K562 (cell line): ENCODE measurements at regions not wholly inside any gene's neighbourhood (a gene's known extent, or its start where the extent isn't known, plus 50 kb on each side); places are given as distances from the start of the nearest gene placed in this dataset.

Source experiments
- E2F1 ChIP-seq: sonication (generic); formaldehyde crosslinking; IDR thresholded peaks from 2 replicates; pipeline ENCODE4 v1.8.1; 2023; ENCODE audit warnings: mild to moderate bottlenecking, missing genetic modification reagents, moderate library complexity
- EGR1 ChIP-seq: fragments of 450-650 bp; conservative IDR thresholded peaks from 2 replicates; pipeline ENCODE4 v1.6.1; 2017; ENCODE audit warnings: mild to moderate bottlenecking
- PHB2 ChIP-seq: fragments of 450-650 bp; IDR thresholded peaks from 2 replicates; pipeline ENCODE4 v1.6.1; 2017; ENCODE audit warnings: low read depth
- SRSF3 ChIP-seq: fragments of 200-400 bp; formaldehyde crosslinking; IDR thresholded peaks from 2 replicates; pipeline ENCODE4 v1.6.1; 2016; ENCODE audit warnings: mild to moderate bottlenecking, low read length, moderate library complexity; ENCODE audit not compliant: insufficient read depth
- STAT5A ChIP-seq: IDR thresholded peaks from 2 replicates; pipeline ENCODE4 v1.6.1; 2012; ENCODE audit warnings: low read length, inconsistent platforms, borderline replicate concordance
- ZBTB40 ChIP-seq, 2 experiments: fragments of 450-650 bp in 1 of 2; sonication (generic) in 1 of 2; formaldehyde crosslinking in 1 of 2; IDR thresholded peaks; 2 replicates each; pipeline versions ENCODE4 v1.7.1 to v1.9.0; 2016 to 2022; ENCODE audit warnings: inconsistent platforms in 1 of 2, mild to moderate bottlenecking in 1 of 2, missing genetic modification reagents in 1 of 2
- ZNF780A ChIP-seq: fragments of 250-450 bp; sonication (Bioruptor Pico); IDR thresholded peaks from 2 replicates; pipeline ENCODE4 v1.5.0; 2021; ENCODE audit warnings: mild to moderate bottlenecking
- TF ChIP-seq, protein P1 (sequence below), 3 experiments: IDR thresholded peaks in 2 of 3; conservative IDR thresholded peaks in 1 of 3; 2 replicates each; pipeline ENCODE4 v1.5.1; 2011 to 2012; ENCODE audit warnings: low read length in 3 of 3, mild to moderate bottlenecking in 3 of 3, control low read depth in 2 of 3, improper control_type of control experiment in 1 of 3, inconsistent platforms in 1 of 3, low read depth in 1 of 3, mixed read lengths in 1 of 3, moderate library complexity in 1 of 3; ENCODE audit not compliant: insufficient read depth in 2 of 3
- TF ChIP-seq, protein P2 (sequence below): sonication (generic); formaldehyde crosslinking; IDR thresholded peaks from 2 replicates; pipeline ENCODE4 v1.8.0; 2023; ENCODE audit warnings: mild to moderate bottlenecking, missing genetic modification reagents

DNA sequence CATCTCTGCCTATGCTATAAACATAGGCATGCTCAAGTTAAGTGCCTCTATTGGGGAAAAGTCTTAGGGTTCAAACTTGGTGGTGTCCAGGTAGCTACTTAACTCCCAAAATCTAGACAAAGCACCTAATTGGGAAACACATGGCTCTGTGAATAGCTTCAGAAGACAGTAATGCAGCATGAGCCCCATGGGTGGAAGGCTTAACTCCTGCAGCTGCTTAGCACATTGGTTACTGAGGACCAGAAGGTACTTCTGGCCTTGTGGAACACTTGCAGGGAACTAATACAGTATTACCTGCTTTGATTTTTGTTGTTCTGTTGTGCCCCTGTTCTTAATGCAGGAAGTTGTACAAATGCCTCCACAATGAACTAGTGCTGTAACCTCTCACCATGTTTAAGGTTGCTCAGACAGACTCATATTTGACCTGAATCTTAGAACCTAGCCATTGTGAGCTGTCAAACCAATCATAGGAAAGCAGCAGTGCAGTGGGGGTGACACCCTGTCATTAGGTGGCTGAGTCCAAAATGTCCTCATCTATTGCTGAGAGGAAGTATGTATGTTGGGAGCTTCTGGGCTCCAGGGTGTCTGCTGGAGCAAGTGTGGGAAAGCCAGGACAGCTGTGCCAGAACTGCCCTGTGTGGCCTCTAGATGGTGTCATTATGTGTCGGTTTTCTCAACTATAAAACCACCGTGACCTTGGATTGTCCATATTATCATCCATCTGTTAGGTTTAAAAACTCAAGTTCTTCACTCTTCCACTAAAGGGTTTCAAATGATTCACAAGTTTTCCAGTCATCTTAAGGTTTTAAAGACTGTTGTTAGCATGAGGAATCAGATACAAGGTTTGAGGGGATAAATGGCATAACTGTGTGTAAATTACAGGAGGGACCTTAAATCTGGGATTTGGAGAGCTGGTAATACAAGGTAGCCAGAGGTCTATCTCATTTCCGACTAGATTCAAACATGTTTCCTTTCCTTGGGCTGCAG, 69.9 kb upstream of the WDR1 start (continued):
- TF ChIP-seq, protein P1, sequence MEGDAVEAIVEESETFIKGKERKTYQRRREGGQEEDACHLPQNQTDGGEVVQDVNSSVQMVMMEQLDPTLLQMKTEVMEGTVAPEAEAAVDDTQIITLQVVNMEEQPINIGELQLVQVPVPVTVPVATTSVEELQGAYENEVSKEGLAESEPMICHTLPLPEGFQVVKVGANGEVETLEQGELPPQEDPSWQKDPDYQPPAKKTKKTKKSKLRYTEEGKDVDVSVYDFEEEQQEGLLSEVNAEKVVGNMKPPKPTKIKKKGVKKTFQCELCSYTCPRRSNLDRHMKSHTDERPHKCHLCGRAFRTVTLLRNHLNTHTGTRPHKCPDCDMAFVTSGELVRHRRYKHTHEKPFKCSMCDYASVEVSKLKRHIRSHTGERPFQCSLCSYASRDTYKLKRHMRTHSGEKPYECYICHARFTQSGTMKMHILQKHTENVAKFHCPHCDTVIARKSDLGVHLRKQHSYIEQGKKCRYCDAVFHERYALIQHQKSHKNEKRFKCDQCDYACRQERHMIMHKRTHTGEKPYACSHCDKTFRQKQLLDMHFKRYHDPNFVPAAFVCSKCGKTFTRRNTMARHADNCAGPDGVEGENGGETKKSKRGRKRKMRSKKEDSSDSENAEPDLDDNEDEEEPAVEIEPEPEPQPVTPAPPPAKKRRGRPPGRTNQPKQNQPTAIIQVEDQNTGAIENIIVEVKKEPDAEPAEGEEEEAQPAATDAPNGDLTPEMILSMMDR (IDR thresholded peaks at IDR 0.05 in 2 of 3, conservative IDR thresholded peaks at IDR 0.05 in 1 of 3; ENCODE audit: insufficient read depth in 2 of 3, low read depth in 1 of 3, low read length in 3 of 3): peak; percentile 60 to 78 (median 75)
- TF ChIP-seq SRSF3: no peak
- no peak for TF ChIP-seq STAT5A
- TF ChIP-seq PHB2: no peak
- TF ChIP-seq E2F1 (CRISPR knock-in tag): no peak
- TF ChIP-seq, protein P2, sequence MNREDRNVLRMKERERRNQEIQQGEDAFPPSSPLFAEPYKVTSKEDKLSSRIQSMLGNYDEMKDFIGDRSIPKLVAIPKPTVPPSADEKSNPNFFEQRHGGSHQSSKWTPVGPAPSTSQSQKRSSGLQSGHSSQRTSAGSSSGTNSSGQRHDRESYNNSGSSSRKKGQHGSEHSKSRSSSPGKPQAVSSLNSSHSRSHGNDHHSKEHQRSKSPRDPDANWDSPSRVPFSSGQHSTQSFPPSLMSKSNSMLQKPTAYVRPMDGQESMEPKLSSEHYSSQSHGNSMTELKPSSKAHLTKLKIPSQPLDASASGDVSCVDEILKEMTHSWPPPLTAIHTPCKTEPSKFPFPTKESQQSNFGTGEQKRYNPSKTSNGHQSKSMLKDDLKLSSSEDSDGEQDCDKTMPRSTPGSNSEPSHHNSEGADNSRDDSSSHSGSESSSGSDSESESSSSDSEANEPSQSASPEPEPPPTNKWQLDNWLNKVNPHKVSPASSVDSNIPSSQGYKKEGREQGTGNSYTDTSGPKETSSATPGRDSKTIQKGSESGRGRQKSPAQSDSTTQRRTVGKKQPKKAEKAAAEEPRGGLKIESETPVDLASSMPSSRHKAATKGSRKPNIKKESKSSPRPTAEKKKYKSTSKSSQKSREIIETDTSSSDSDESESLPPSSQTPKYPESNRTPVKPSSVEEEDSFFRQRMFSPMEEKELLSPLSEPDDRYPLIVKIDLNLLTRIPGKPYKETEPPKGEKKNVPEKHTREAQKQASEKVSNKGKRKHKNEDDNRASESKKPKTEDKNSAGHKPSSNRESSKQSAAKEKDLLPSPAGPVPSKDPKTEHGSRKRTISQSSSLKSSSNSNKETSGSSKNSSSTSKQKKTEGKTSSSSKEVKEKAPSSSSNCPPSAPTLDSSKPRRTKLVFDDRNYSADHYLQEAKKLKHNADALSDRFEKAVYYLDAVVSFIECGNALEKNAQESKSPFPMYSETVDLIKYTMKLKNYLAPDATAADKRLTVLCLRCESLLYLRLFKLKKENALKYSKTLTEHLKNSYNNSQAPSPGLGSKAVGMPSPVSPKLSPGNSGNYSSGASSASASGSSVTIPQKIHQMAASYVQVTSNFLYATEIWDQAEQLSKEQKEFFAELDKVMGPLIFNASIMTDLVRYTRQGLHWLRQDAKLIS: no peak
- TF ChIP-seq ZNF780A (CRISPR knock-in tag): no peak
- no peak for TF ChIP-seq ZBTB40 (IDR thresholded peaks at IDR 0.05)
- TF ChIP-seq ZBTB40 (CRISPR knock-in tag; IDR thresholded peaks at IDR 0.05): no peak
- no peak for TF ChIP-seq EGR1
